ENCODE measurements at regions not wholly inside any gene's neighbourhood (a gene's known extent, or its start where the extent isn't known, plus 50 kb on each side); places are given as distances from the start of the nearest gene placed in this dataset.

DNA sequence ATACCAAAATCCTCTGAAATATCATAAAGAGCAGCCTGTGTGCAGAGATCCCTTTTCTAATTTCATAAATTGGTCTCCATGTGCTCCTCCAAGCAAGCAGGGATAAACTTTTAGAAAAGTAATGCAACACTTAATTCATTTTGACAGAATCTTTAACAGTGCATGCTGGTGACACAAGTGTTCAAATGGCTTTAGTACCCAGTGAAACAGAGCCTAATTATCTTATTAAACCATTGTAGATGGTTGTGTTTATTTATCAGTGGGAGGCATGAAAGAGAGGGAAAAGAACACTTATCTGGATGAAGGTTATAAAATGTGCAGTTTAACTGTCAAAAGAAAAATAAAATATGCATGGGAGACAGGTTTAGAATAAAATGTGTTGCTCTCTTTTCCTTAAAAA is 945.0 kb upstream of the PCDH20 start:
- Histone ChIP-seq H3F3A (replicated peaks; ENCODE audit: low read depth) (no peaks in the 10 kb centered on the region), H3K4me1 (ENCODE audit: insufficient read depth) (no peaks in the 10 kb centered on the region), H3K27me3 (ENCODE audit: insufficient read depth) (no peaks in the 10 kb centered on the region), H3K4me3 (no peak overlapping the region), H3K4me2 (no peak overlapping the region), H3K27ac (ENCODE audit: low read depth) (no peak overlapping the region), H3K79me2 (replicated peaks; ENCODE audit: insufficient read depth) (no peaks in the 10 kb centered on the region), H3K36me3 (ENCODE audit: insufficient read depth) (no peaks in the 10 kb centered on the region), H3K9me2 (ENCODE audit: insufficient read depth) (no peaks in the 10 kb centered on the region), H4K20me1 (replicated peaks; ENCODE audit: insufficient read depth) (no peaks in the 10 kb centered on the region), H2AFZ (no peak overlapping the region)
- Mint-ChIP-seq H3K9me3 (no peaks in the 10 kb centered on the region), H3K4me3 (no peak overlapping the region), H3K27me3 (ENCODE audit: insufficient read depth, low read depth, poor library complexity) (no peaks in the 10 kb centered on the region), H3K27ac (no peak overlapping the region; the same call in 1 of the 2 replicates), H3K36me3 (ENCODE audit: low read depth) (no peaks in the 10 kb centered on the region), H3K4me1 (peaks cover 16% of the 10 kb centered on the region)
- ATAC-seq, result no peak
- no peak for TF ChIP-seq ZNF331 (CRISPR knock-in tag; IDR thresholded peaks at IDR 0.05; ENCODE audit: low read depth)
- no peak for TF ChIP-seq POLR2AphosphoS5 (IDR thresholded peaks at IDR 0.05; ENCODE audit: low read depth)
- DNase-seq (ENCODE audit: low spot score), result no peak

DNA sequence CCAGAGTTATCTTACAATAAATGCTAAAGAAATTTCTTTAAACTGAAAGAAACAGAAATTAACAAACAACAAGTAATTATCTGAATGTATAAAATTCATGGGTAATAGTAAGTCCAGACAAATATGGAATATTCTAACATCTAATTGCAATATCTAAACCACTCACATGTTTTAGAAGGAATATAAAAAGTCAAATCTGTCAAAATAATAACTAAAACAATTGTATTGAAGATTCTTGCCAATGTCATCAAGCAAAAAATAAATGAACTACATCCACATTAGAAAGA is 942.9 kb upstream of the PCDH20 start:
- Mint-ChIP-seq H3K27ac (no peak overlapping the region), H3K27me3 (ENCODE audit: insufficient read depth, low read depth, poor library complexity) (no peaks in the 10 kb centered on the region), H3K4me3 (no peak overlapping the region), H3K36me3 (ENCODE audit: low read depth) (no peaks in the 10 kb centered on the region), H3K4me1 (peaks cover 16% of the 10 kb centered on the region), H3K9me3 (no peaks in the 10 kb centered on the region)
- no peak for TF ChIP-seq ZNF331 (CRISPR knock-in tag; IDR thresholded peaks at IDR 0.05; ENCODE audit: low read depth)
- no peak for TF ChIP-seq EZH2phosphoT487 (IDR thresholded peaks at IDR 0.05; ENCODE audit: unreplicated experiment)
- no peaks in the 10 kb centered on the region for H3K4me1 ChIP-seq (ENCODE audit: insufficient read depth)
- ATAC-seq, result no peak
- H2AFZ ChIP-seq, result no peak overlapping the region
- no peak overlapping the region for H3K4me3 ChIP-seq
- no peak overlapping the region for H3K27ac ChIP-seq (ENCODE audit: low read depth)
- H3K36me3 ChIP-seq (ENCODE audit: insufficient read depth), result no peaks in the 10 kb centered on the region
- no peaks in the 10 kb centered on the region for H3K79me2 ChIP-seq (replicated peaks; ENCODE audit: insufficient read depth)
- no peaks in the 10 kb centered on the region for H4K20me1 ChIP-seq (replicated peaks; ENCODE audit: insufficient read depth)
- no peaks in the 10 kb centered on the region for H3K27me3 ChIP-seq (ENCODE audit: insufficient read depth)
- no peaks in the 10 kb centered on the region for H3K9me2 ChIP-seq (ENCODE audit: insufficient read depth)
- DNase-seq (ENCODE audit: low spot score), result no peak
- no peaks in the 10 kb centered on the region for H3F3A ChIP-seq (replicated peaks; ENCODE audit: low read depth)
- H3K4me2 ChIP-seq, result no peak overlapping the region

DNA sequence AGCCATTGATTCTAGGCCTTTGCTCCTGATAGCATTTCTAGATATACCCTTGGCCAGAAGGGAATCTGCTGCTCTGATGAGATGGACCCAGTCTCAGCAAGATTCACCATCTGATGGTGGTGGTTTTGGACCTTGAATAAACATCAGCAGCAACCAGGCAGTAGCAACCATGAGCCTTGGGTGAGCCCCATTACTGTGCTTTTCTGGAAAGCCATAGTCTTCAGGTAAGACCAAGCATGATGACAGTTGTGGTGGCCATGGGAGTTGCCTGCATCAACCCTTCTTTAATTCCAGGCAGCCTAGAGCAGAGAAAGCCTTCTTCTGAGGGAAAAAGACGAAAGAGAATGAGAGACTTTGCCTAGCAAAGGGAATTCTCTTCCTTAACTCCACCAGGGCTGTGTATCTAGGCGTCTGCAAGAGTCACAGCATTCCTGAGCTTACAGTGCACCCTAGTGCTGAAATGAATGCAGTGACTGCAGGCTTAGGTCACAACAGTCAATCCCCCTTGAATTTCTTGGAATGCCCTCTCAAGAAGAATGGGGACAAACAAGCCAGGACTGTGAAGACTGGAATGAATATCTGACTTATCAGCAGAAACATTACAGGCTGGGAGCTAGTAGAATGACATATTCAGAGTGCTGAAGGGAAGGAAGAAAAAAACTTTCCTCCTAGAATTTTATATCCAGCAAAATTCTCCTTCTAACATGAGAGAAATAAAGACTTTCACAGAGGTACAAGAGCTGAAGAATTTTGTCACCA is 942.4 kb upstream of the PCDH20 start:
- H3K4me2 ChIP-seq, result no peak overlapping the region
- Mint-ChIP-seq H3K27ac (no peak overlapping the region), H3K27me3 (ENCODE audit: insufficient read depth, low read depth, poor library complexity) (no peaks in the 10 kb centered on the region), H3K4me3 (no peak overlapping the region), H3K36me3 (ENCODE audit: low read depth) (no peaks in the 10 kb centered on the region), H3K4me1 (peaks cover 16% of the 10 kb centered on the region), H3K9me3 (no peaks in the 10 kb centered on the region)
- H3K4me1 ChIP-seq (ENCODE audit: insufficient read depth), result no peaks in the 10 kb centered on the region
- no peaks in the 10 kb centered on the region for H3F3A ChIP-seq (replicated peaks; ENCODE audit: low read depth)
- H3K27me3 ChIP-seq (ENCODE audit: insufficient read depth), result no peaks in the 10 kb centered on the region
- H3K27ac ChIP-seq (ENCODE audit: low read depth), result no peak overlapping the region
- DNase-seq (ENCODE audit: low spot score) (peak; percentile 89), ATAC-seq (peak; percentile 100)
- peak overlapping the region; percentile 95 for H2AFZ ChIP-seq
- no peak overlapping the region for H3K4me3 ChIP-seq
- no peaks in the 10 kb centered on the region for H3K79me2 ChIP-seq (replicated peaks; ENCODE audit: insufficient read depth)
- H4K20me1 ChIP-seq (replicated peaks; ENCODE audit: insufficient read depth), result no peaks in the 10 kb centered on the region
- no peaks in the 10 kb centered on the region for H3K36me3 ChIP-seq (ENCODE audit: insufficient read depth)
- TF ChIP-seq, protein P1, sequence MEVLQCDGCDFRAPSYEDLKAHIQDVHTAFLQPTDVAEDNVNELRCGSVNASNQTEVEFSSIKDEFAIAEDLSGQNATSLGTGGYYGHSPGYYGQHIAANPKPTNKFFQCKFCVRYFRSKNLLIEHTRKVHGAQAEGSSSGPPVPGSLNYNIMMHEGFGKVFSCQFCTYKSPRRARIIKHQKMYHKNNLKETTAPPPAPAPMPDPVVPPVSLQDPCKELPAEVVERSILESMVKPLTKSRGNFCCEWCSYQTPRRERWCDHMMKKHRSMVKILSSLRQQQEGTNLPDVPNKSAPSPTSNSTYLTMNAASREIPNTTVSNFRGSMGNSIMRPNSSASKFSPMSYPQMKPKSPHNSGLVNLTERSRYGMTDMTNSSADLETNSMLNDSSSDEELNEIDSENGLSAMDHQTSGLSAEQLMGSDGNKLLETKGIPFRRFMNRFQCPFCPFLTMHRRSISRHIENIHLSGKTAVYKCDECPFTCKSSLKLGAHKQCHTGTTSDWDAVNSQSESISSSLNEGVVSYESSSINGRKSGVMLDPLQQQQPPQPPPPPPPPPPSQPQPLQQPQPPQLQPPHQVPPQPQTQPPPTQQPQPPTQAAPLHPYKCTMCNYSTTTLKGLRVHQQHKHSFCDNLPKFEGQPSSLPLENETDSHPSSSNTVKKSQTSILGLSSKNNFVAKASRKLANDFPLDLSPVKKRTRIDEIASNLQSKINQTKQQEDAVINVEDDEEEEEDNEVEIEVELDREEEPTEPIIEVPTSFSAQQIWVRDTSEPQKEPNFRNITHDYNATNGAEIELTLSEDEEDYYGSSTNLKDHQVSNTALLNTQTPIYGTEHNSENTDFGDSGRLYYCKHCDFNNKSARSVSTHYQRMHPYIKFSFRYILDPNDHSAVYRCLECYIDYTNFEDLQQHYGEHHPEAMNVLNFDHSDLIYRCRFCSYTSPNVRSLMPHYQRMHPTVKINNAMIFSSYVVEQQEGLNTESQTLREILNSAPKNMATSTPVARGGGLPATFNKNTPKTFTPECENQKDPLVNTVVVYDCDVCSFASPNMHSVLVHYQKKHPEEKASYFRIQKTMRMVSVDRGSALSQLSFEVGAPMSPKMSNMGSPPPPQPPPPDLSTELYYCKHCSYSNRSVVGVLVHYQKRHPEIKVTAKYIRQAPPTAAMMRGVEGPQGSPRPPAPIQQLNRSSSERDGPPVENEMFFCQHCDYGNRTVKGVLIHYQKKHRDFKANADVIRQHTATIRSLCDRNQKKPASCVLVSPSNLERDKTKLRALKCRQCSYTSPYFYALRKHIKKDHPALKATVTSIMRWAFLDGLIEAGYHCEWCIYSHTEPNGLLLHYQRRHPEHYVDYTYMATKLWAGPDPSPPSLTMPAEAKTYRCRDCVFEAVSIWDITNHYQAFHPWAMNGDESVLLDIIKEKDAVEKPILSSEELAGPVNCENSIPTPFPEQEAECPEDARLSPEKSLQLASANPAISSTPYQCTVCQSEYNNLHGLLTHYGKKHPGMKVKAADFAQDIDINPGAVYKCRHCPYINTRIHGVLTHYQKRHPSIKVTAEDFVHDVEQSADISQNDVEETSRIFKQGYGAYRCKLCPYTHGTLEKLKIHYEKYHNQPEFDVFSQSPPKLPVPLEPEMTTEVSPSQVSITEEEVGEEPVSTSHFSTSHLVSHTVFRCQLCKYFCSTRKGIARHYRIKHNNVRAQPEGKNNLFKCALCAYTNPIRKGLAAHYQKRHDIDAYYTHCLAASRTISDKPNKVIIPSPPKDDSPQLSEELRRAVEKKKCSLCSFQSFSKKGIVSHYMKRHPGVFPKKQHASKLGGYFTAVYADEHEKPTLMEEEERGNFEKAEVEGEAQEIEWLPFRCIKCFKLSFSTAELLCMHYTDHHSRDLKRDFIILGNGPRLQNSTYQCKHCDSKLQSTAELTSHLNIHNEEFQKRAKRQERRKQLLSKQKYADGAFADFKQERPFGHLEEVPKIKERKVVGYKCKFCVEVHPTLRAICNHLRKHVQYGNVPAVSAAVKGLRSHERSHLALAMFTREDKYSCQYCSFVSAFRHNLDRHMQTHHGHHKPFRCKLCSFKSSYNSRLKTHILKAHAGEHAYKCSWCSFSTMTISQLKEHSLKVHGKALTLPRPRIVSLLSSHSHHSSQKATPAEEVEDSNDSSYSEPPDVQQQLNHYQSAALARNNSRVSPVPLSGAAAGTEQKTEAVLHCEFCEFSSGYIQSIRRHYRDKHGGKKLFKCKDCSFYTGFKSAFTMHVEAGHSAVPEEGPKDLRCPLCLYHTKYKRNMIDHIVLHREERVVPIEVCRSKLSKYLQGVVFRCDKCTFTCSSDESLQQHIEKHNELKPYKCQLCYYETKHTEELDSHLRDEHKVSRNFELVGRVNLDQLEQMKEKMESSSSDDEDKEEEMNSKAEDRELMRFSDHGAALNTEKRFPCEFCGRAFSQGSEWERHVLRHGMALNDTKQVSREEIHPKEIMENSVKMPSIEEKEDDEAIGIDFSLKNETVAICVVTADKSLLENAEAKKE (CRISPR knock-in tag; IDR thresholded peaks at IDR 0.05), result no peak
- TF ChIP-seq, protein P2, sequence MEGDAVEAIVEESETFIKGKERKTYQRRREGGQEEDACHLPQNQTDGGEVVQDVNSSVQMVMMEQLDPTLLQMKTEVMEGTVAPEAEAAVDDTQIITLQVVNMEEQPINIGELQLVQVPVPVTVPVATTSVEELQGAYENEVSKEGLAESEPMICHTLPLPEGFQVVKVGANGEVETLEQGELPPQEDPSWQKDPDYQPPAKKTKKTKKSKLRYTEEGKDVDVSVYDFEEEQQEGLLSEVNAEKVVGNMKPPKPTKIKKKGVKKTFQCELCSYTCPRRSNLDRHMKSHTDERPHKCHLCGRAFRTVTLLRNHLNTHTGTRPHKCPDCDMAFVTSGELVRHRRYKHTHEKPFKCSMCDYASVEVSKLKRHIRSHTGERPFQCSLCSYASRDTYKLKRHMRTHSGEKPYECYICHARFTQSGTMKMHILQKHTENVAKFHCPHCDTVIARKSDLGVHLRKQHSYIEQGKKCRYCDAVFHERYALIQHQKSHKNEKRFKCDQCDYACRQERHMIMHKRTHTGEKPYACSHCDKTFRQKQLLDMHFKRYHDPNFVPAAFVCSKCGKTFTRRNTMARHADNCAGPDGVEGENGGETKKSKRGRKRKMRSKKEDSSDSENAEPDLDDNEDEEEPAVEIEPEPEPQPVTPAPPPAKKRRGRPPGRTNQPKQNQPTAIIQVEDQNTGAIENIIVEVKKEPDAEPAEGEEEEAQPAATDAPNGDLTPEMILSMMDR (conservative IDR thresholded peaks at IDR 0.05; ENCODE audit: low read depth in 2 of 2), result peak; percentile 91 to 99
- TF ChIP-seq EZH2 (IDR thresholded peaks at IDR 0.05; ENCODE audit: low read depth, unreplicated experiment), result no peak
- H3K9me2 ChIP-seq (ENCODE audit: insufficient read depth), result no peaks in the 10 kb centered on the region

All from GM23338 (cell line).